ENCODE measurements at regions not wholly inside any gene's neighbourhood (a gene's known extent, or its start where the extent isn't known, plus 50 kb on each side); places are given as distances from the start of the nearest gene placed in this dataset.
"Not testable (repeated sequence)": the region's sequence is repeated elsewhere in the genome, so short reads cannot be mapped to it uniquely, and the experiment has no call there.

DNA sequence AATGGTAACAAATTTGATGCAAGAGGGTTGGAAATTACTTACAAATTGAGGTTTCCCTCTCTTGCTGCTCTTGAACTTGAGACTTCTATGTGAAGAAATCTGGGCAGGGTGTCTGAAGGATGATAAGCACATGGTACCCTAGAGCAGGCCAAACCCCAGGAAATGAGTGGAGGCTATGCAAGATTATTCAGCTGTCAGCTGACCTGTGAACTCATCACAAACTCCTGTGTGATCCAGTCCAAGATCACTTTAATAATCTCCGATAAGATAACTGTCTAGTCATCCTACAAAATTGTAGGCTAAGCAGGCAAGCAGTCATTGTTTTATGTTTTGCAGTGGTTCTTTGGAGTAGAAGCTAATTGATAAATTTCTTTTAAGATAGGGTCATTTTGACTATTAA lies 213.1 kb downstream of the BTBD3 start:
- Histone ChIP-seq H3K27me3 (ENCODE audit: insufficient read depth, low read length, poor library complexity) (no peaks in the 10 kb centered on the region), H3K9ac (ENCODE audit: low read depth, low read length) (no peak overlapping the region), H4K20me1 (ENCODE audit: insufficient read depth, low read length) (no peaks in the 10 kb centered on the region), H3K9me3 (ENCODE audit: insufficient read depth, low read length, severe bottlenecking) (no peaks in the 10 kb centered on the region), H3K4me1 (ENCODE audit: insufficient read depth, low read length) (no peaks in the 10 kb centered on the region), H3K27ac (ENCODE audit: low read length) (no peak overlapping the region), H3K4me3 (ENCODE audit: low read depth in 1 of 2, low read length in 2 of 2) (no peak overlapping the region), H3K36me3 (ENCODE audit: insufficient read depth, low read length) (no peaks in the 10 kb centered on the region), H2AFZ (ENCODE audit: low read depth, low read length) (no peak overlapping the region), H3K79me2 (ENCODE audit: insufficient read depth, low read length) (no peaks in the 10 kb centered on the region), H3K4me2 (ENCODE audit: insufficient read depth, low read length) (no peak overlapping the region)
- ATAC-seq (ENCODE audit: insufficient read depth, low read depth) (no peak), DNase-seq (no peak)
- TF ChIP-seq CTCF (IDR thresholded peaks at IDR 0.05; ENCODE audit: borderline replicate concordance, extremely low read depth, low read length, poor library complexity, severe bottlenecking) (no peak), EZH2 (IDR thresholded peaks at IDR 0.05; ENCODE audit: borderline replicate concordance, low read depth, low read length, severe bottlenecking) (no peak)

DNA sequence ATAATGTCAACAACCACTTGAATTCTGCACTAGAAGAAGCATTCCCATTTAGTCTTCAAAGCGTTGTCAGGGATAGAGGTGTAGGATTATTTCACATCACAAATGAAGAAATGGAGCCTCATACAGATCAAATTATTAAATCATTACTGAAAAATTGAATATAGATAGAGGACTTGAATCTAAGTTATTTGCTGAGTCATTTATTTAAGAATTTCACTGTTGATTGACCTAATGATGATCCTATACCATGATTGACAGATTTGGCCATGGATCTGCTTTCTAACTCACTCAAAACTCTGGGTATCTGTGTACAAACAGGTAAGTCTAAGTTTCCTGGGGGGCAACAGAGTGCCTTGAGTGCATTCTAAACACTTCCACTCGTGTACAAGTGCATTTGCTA lies 215.9 kb downstream of the BTBD3 start:
- H2AFZ ChIP-seq (ENCODE audit: low read depth, low read length), result no peak overlapping the region
- ATAC-seq (ENCODE audit: insufficient read depth, low read depth), result no peak
- no peaks in the 10 kb centered on the region for H3K27me3 ChIP-seq (ENCODE audit: insufficient read depth, low read length, poor library complexity)
- H3K4me1 ChIP-seq (ENCODE audit: insufficient read depth, low read length), result no peaks in the 10 kb centered on the region
- H3K4me3 ChIP-seq (ENCODE audit: low read depth in 1 of 2, low read length in 2 of 2), result no peak overlapping the region
- H3K4me2 ChIP-seq (ENCODE audit: insufficient read depth, low read length), result no peak overlapping the region
- no peak for DNase-seq
- H3K9me3 ChIP-seq (ENCODE audit: insufficient read depth, low read length, severe bottlenecking), result no peaks in the 10 kb centered on the region
- H3K79me2 ChIP-seq (ENCODE audit: insufficient read depth, low read length), result no peaks in the 10 kb centered on the region
- no peak overlapping the region for H3K27ac ChIP-seq (ENCODE audit: low read length)
- H3K9ac ChIP-seq (ENCODE audit: low read depth, low read length), result no peak overlapping the region
- no peaks in the 10 kb centered on the region for H3K36me3 ChIP-seq (ENCODE audit: insufficient read depth, low read length)
- no peaks in the 10 kb centered on the region for H4K20me1 ChIP-seq (ENCODE audit: insufficient read depth, low read length)
- no peak for TF ChIP-seq EZH2 (IDR thresholded peaks at IDR 0.05; ENCODE audit: borderline replicate concordance, low read depth, low read length, severe bottlenecking)
- no peak for TF ChIP-seq CTCF (IDR thresholded peaks at IDR 0.05; ENCODE audit: borderline replicate concordance, extremely low read depth, low read length, poor library complexity, severe bottlenecking)

- not testable (repeated sequence) for H3K9me3 ChIP-seq (ENCODE audit: insufficient read depth, low read length, severe bottlenecking); DNase-seq; H3K79me2 ChIP-seq (ENCODE audit: insufficient read depth, low read length); H3K4me1 ChIP-seq (ENCODE audit: insufficient read depth, low read length); H3K4me2 ChIP-seq (ENCODE audit: insufficient read depth, low read length); H3K27me3 ChIP-seq (ENCODE audit: insufficient read depth, low read length, poor library complexity); H3K27ac ChIP-seq (ENCODE audit: low read length); H4K20me1 ChIP-seq (ENCODE audit: insufficient read depth, low read length); H3K4me3 ChIP-seq (ENCODE audit: low read depth in 1 of 2, low read length in 2 of 2); H3K36me3 ChIP-seq (ENCODE audit: insufficient read depth, low read length); H3K9ac ChIP-seq (ENCODE audit: low read depth, low read length); ATAC-seq (ENCODE audit: insufficient read depth, low read depth); H2AFZ ChIP-seq (ENCODE audit: low read depth, low read length)
Measured at GRCh38 chr20:12145951-12146350, 228.3 kb downstream of the BTBD3 start.

GRCh38 chr20:12152996-12153395 lies 235.3 kb downstream of the BTBD3 start:
- H3K9me3 ChIP-seq (ENCODE audit: insufficient read depth, low read length, severe bottlenecking), result no peaks in the 10 kb centered on the region
- TF ChIP-seq EZH2 (IDR thresholded peaks at IDR 0.05; ENCODE audit: borderline replicate concordance, low read depth, low read length, severe bottlenecking) (no peak), CTCF (IDR thresholded peaks at IDR 0.05; ENCODE audit: borderline replicate concordance, extremely low read depth, low read length, poor library complexity, severe bottlenecking) (no peak)
- H3K27me3 ChIP-seq (ENCODE audit: insufficient read depth, low read length, poor library complexity), result no peaks in the 10 kb centered on the region
- H2AFZ ChIP-seq (ENCODE audit: low read depth, low read length), result no peak overlapping the region
- no peak for DNase-seq
- no peaks in the 10 kb centered on the region for H3K4me1 ChIP-seq (ENCODE audit: insufficient read depth, low read length)
- no peak overlapping the region for H3K27ac ChIP-seq (ENCODE audit: low read length)
- H3K4me2 ChIP-seq (ENCODE audit: insufficient read depth, low read length), result no peak overlapping the region
- no peaks in the 10 kb centered on the region for H4K20me1 ChIP-seq (ENCODE audit: insufficient read depth, low read length)
- no peaks in the 10 kb centered on the region for H3K79me2 ChIP-seq (ENCODE audit: insufficient read depth, low read length)
- no peak for ATAC-seq (ENCODE audit: insufficient read depth, low read depth)
- H3K36me3 ChIP-seq (ENCODE audit: insufficient read depth, low read length), result no peaks in the 10 kb centered on the region
- no peak overlapping the region for H3K9ac ChIP-seq (ENCODE audit: low read depth, low read length)
- no peak overlapping the region for H3K4me3 ChIP-seq (ENCODE audit: low read depth in 1 of 2, low read length in 2 of 2)
